Fibroblast of villous mesenchyme (primary cell): ENCODE measurements at regions not wholly inside any gene's neighbourhood (a gene's known extent, or its start where the extent isn't known, plus 50 kb on each side); places are given as distances from the start of the nearest gene placed in this dataset.
"Not testable (repeated sequence)": the region's sequence is repeated elsewhere in the genome, so short reads cannot be mapped to it uniquely, and the experiment has no call there.

Experiments used
- DNase-seq: peaks from one replicate; pipeline ENCODE4 v3.0.0-alpha.2; 2010; ENCODE audit warnings: low read depth
- H3K4me3 ChIP-seq: 2 replicates; pipeline ENCODE4 v1.5.1; 2011; ENCODE audit warnings: low read depth, mild to moderate bottlenecking, low read length
- CTCF ChIP-seq: IDR thresholded peaks from 2 replicates; pipeline ENCODE4 v1.5.1; 2012; ENCODE audit warnings: low read depth, mild to moderate bottlenecking, low read length; ENCODE audit not compliant: insufficient read depth

GRCh38 chr3:95797081-95797480, 1017.3 kb upstream of the EPHA6 start:
- no peak overlapping the region for H3K4me3 ChIP-seq
- no peak for TF ChIP-seq CTCF
- no peak for DNase-seq

DNA sequence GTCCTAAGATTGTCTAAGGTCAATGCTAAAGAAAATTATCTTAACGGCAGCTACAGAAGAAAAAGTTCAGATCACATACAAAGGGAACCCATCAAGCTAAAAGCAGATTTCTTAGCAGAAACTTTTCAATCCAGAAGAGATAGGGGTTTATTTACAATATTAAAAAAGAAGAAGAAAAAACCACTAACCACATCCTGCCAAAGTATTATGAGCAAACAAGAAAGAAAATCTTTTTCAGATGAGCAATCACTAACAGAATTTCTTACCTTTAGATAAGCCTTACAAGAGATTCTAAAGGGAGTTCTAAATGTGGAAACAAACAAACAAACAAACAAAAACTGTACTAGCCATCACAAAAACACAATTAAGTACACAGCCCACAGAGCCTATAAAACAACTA, 1015.8 kb upstream of the EPHA6 start:
- no peak for DNase-seq
- H3K4me3 ChIP-seq, result no peak overlapping the region
- TF ChIP-seq CTCF, result no peak

- TF ChIP-seq CTCF, result no peak
- no peak overlapping the region for H3K4me3 ChIP-seq
- DNase-seq, result no peak
Measured at GRCh38 chr3:95810462-95810861, 1003.9 kb upstream of the EPHA6 start.

- DNase-seq, result peak; percentile 8
Measured at GRCh38 chr3:95813244-95813643, 1001.1 kb upstream of the EPHA6 start.

GRCh38 chr3:95815828-95816227, 998.6 kb upstream of the EPHA6 start:
- peak; percentile 9 for DNase-seq
- no peak for TF ChIP-seq CTCF
- no peak overlapping the region for H3K4me3 ChIP-seq

More at GRCh38 chr3:95813244-95813643, 1001.1 kb upstream of the EPHA6 start:
- no peak overlapping the region for H3K4me3 ChIP-seq
- no peak for TF ChIP-seq CTCF

DNA sequence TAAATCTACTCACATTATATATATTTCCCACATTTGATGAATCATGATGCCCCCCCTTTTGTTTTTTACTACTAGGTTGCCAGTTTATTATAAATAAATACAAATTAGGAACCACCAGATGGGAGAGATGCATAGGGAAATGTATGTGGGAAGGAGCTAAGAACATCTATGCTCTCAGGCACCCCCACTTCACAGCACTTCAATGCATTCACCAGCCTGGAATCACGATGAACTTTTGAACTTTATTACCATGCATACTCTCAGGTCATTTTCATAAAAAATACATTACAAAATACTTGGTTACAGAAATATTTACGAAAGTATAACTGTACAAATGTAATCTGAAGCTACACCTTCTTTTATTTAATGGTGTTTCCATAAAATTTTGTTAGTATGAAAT, 988.0 kb upstream of the EPHA6 start:
- no peak for TF ChIP-seq CTCF
- H3K4me3 ChIP-seq, result no peak overlapping the region
- DNase-seq, result no peak

GRCh38 chr3:95832146-95832545, 982.2 kb upstream of the EPHA6 start:
- no peak overlapping the region for H3K4me3 ChIP-seq
- no peak for DNase-seq
- TF ChIP-seq CTCF, result no peak

DNA sequence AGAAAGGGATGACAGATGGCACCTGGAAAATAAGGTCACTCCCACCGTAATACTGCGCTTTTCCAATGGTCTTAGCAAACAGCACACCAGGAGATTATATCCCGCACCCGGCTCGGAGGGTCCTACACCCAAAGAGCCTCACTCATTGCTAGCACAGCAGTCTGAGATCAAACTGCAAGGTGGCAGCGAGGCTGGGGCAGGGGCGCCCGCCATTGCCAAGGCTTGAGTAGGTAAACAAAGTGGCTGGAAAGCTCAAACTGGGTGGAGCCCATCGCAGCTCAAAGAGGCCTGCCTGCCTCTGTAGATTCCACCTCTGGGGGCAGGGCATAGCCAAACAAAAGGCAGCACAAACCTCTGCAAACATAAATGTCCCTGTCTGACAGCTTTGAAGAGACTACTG, 953.8 kb upstream of the EPHA6 start:
- not testable (repeated sequence) for H3K4me3 ChIP-seq, DNase-seq
